ENCODE measurements at regions not wholly inside any gene's neighbourhood (a gene's known extent, or its start where the extent isn't known, plus 50 kb on each side); places are given as distances from the start of the nearest gene placed in this dataset.
A peak's percentile ranks its signal among the peaks of the same experiment; 100 is the strongest.

DNA sequence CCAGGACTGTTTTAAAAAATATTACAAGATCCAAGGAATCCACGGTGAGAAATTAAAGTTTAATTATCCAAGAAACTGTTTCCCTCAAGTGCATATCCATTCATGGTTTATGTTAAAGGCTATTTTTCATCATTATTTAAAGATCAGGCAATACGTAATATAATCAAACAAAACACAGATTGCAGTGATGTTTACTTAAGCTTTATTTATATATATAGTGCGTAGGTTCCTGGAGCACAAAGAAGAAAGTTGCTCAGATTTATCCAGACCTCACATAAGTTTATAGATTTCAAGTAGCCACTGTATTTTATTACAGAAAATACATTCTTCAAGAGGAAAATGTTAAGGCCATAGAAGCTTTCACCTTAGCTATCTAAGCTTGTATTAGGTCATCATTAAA is 210.0 kb upstream of the KLF14 start:
- Histone ChIP-seq H3K36me3 (ENCODE audit: control insufficient read depth in 4 of 4, insufficient read depth in 4 of 4, low read length in 3 of 4) (peaks cover 0 to 53% (median 3%) of the 10 kb centered on the region in 4 experiments), H3K9me3 (ENCODE audit: control extremely low read depth in 1 of 5, control insufficient read depth in 4 of 5, insufficient read depth in 2 of 5, low read depth in 1 of 5, low read length in 4 of 5) (no peaks in the 10 kb centered on the region), H3K4me1 (ENCODE audit: control extremely low read depth in 1 of 4, control insufficient read depth in 4 of 4, insufficient read depth in 4 of 4, low read length in 3 of 4) (peaks cover 4 to 23% (median 16%) of the 10 kb centered on the region in 4 experiments), H3K4me3 (ENCODE audit: control insufficient read depth in 1 of 7, extremely low read depth in 1 of 7, insufficient read depth in 4 of 7, low read depth in 2 of 7, low read length in 6 of 7) (peak overlapping the region in 5 of 7 experiments; percentile 41 to 94 (median 79)), H3K27ac (ENCODE audit: insufficient read depth in 1 of 2, low read depth in 1 of 2, low read length in 2 of 2, poor library complexity in 1 of 2, severe bottlenecking in 2 of 2) (peak overlapping the region; percentile 82 to 89), H3K27me3 (replicated peaks in 2 of 5; ENCODE audit: control insufficient read depth in 4 of 5, insufficient read depth in 5 of 5, low read length in 4 of 5) (no peaks in the 10 kb centered on the region)
- no peak for DNase-seq
- CTCF ChIA-PET = interaction anchor here (1.3 to 4.4 kb wide), 6 partner anchors 9 to 51 kb away, joined by 3 to 21 read pairs (median 4); no protein-coding TSS in a partner anchor
- POLR2A ChIA-PET = interaction anchor here (0.6 kb wide), 1 partner anchor 33 kb away, joined by 3 read pairs; no protein-coding TSS in a partner anchor
- WGBS (ENCODE audit: insufficient coverage) = no CpG with 5 or more reads among the region's 3 CpGs

DNA sequence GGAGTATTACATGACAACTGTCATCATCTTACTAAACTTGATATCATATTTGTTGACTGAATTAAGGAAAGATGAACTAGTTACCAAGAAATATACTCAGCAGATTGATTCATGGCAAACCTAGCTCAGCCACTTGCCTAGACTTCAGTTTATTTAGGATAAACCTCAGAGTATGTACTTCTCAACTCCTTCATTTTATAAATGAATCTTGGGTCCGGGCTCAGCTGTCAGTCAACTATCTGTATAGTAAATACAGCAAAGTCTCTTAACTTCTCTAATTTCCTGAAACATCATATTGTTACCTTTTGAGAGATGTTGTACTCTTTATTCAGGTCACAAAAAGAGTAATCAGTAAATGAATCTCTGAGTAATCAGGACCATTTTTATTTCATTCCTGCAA is 211.0 kb upstream of the KLF14 start:
- H3K36me3 ChIP-seq (ENCODE audit: control insufficient read depth in 4 of 4, insufficient read depth in 4 of 4, low read length in 3 of 4) = peaks cover 0 to 51% (median 3%) of the 10 kb centered on the region in 4 experiments
- H3K4me3 ChIP-seq (ENCODE audit: control insufficient read depth in 1 of 7, extremely low read depth in 1 of 7, insufficient read depth in 4 of 7, low read depth in 2 of 7, low read length in 6 of 7) = no peak overlapping the region
- H3K4me1 ChIP-seq (ENCODE audit: control extremely low read depth in 1 of 4, control insufficient read depth in 4 of 4, insufficient read depth in 4 of 4, low read length in 3 of 4) = peaks cover 0 to 23% (median 16%) of the 10 kb centered on the region in 4 experiments
- DNase-seq = no peak
- no CpG with 5 or more reads among the region's 1 CpG for WGBS (ENCODE audit: insufficient coverage)
- ChIA-PET POLR2A (interaction anchor here (0.5 kb wide), 1 partner anchor 19 kb away, joined by 3 read pairs; no protein-coding TSS in a partner anchor), CTCF (interaction anchor here (1.3 to 4.4 kb wide), 6 partner anchors 8 to 50 kb away, joined by 3 to 21 read pairs (median 4); no protein-coding TSS in a partner anchor)
- peak overlapping the region in 1 of 2 experiments; percentile 47 for H3K27ac ChIP-seq (ENCODE audit: insufficient read depth in 1 of 2, low read depth in 1 of 2, low read length in 2 of 2, poor library complexity in 1 of 2, severe bottlenecking in 2 of 2)
- no peaks in the 10 kb centered on the region for H3K27me3 ChIP-seq (replicated peaks in 2 of 5; ENCODE audit: control insufficient read depth in 4 of 5, insufficient read depth in 5 of 5, low read length in 4 of 5)
- H3K9me3 ChIP-seq (ENCODE audit: control extremely low read depth in 1 of 5, control insufficient read depth in 4 of 5, insufficient read depth in 2 of 5, low read depth in 1 of 5, low read length in 4 of 5) = no peaks in the 10 kb centered on the region

DNA sequence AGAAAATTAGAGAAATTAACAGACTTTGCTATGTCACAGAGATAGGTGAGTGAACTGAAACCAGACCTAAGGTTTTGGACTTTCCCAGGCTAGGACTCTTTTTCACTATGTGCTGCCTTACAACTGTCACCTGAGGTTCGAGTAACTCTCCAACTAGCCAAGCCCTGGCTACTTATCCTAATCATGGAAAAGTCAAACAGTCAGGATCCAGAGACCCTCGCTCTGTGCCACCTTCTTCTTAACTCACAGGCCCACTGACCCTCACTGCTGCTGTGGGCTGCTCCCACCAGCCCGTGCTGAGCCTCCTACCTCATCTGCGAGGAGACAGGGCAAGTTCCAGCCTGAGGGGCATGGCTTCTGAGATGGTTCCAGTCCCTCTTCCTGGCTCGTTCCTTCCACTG is 211.4 kb upstream of the KLF14 start:
- CTCF ChIA-PET = interaction anchor here (0.8 to 4.4 kb wide), 6 partner anchors 11 to 62 kb away, joined by 3 to 21 read pairs (median 4); no protein-coding TSS in a partner anchor
- no peaks in the 10 kb centered on the region for H3K9me3 ChIP-seq (ENCODE audit: control extremely low read depth in 1 of 5, control insufficient read depth in 4 of 5, insufficient read depth in 2 of 5, low read depth in 1 of 5, low read length in 4 of 5)
- H3K27ac ChIP-seq (ENCODE audit: insufficient read depth in 1 of 2, low read depth in 1 of 2, low read length in 2 of 2, poor library complexity in 1 of 2, severe bottlenecking in 2 of 2) = no peak overlapping the region
- 96% methylated on average over 5 of the region's 5 CpGs for WGBS (ENCODE audit: insufficient coverage)
- H3K36me3 ChIP-seq (ENCODE audit: control insufficient read depth in 4 of 4, insufficient read depth in 4 of 4, low read length in 3 of 4) = peaks cover 0 to 55% (median 3%) of the 10 kb centered on the region in 4 experiments
- H3K4me3 ChIP-seq (ENCODE audit: control insufficient read depth in 1 of 7, extremely low read depth in 1 of 7, insufficient read depth in 4 of 7, low read depth in 2 of 7, low read length in 6 of 7) = no peak overlapping the region
- peaks cover 0 to 23% (median 16%) of the 10 kb centered on the region in 4 experiments for H3K4me1 ChIP-seq (ENCODE audit: control extremely low read depth in 1 of 4, control insufficient read depth in 4 of 4, insufficient read depth in 4 of 4, low read length in 3 of 4)
- no peaks in the 10 kb centered on the region for H3K27me3 ChIP-seq (replicated peaks in 2 of 5; ENCODE audit: control insufficient read depth in 4 of 5, insufficient read depth in 5 of 5, low read length in 4 of 5)
- POLR2A ChIA-PET = interaction anchor here (0.6 to 0.9 kb wide), 2 partner anchors 32 to 38 kb away, joined by 3 read pairs; no protein-coding TSS in a partner anchor
- DNase-seq = no peak

DNA sequence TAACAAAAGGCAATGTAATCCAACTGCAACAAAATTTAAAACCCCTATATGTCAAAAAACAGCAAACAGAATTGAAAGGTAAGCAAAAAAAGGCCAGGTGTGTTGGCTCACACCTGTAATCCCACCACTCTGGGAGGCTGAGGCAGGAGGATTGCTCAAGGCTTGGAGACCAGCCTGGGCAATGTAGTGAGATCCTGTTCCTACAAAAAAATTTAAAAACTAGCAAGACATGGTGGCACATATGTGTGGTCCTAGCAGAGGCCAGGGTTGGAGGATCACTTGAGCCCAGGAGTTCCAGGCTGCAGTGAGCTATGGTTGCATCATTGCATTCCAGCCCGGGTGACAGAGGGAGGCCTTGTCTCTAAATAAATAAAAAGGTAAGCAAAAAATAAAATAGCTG is 212.1 kb upstream of the KLF14 start:
- no peak for DNase-seq
- peaks cover 0 to 55% (median 4%) of the 10 kb centered on the region in 4 experiments for H3K36me3 ChIP-seq (ENCODE audit: control insufficient read depth in 4 of 4, insufficient read depth in 4 of 4, low read length in 3 of 4)
- no CpG with 5 or more reads among the region's 1 CpG for WGBS (ENCODE audit: insufficient coverage)
- ChIA-PET POLR2A (interaction anchor here (0.6 to 0.9 kb wide), 4 partner anchors 10 to 58 kb away, joined by 3 read pairs; no protein-coding TSS in a partner anchor), CTCF (interaction anchor here (0.8 to 4.4 kb wide), 7 partner anchors 10 to 61 kb away, joined by 3 to 21 read pairs (median 5); no protein-coding TSS in a partner anchor)
- no peaks in the 10 kb centered on the region for H3K9me3 ChIP-seq (ENCODE audit: control extremely low read depth in 1 of 5, control insufficient read depth in 4 of 5, insufficient read depth in 2 of 5, low read depth in 1 of 5, low read length in 4 of 5)
- no peaks in the 10 kb centered on the region for H3K27me3 ChIP-seq (replicated peaks in 2 of 5; ENCODE audit: control insufficient read depth in 4 of 5, insufficient read depth in 5 of 5, low read length in 4 of 5)
- H3K4me3 ChIP-seq (ENCODE audit: control insufficient read depth in 1 of 7, extremely low read depth in 1 of 7, insufficient read depth in 4 of 7, low read depth in 2 of 7, low read length in 6 of 7) = no peak overlapping the region
- H3K27ac ChIP-seq (ENCODE audit: insufficient read depth in 1 of 2, low read depth in 1 of 2, low read length in 2 of 2, poor library complexity in 1 of 2, severe bottlenecking in 2 of 2) = no peak overlapping the region
- H3K4me1 ChIP-seq (ENCODE audit: control extremely low read depth in 1 of 4, control insufficient read depth in 4 of 4, insufficient read depth in 4 of 4, low read length in 3 of 4) = peaks cover 0 to 23% (median 16%) of the 10 kb centered on the region in 4 experiments

DNA sequence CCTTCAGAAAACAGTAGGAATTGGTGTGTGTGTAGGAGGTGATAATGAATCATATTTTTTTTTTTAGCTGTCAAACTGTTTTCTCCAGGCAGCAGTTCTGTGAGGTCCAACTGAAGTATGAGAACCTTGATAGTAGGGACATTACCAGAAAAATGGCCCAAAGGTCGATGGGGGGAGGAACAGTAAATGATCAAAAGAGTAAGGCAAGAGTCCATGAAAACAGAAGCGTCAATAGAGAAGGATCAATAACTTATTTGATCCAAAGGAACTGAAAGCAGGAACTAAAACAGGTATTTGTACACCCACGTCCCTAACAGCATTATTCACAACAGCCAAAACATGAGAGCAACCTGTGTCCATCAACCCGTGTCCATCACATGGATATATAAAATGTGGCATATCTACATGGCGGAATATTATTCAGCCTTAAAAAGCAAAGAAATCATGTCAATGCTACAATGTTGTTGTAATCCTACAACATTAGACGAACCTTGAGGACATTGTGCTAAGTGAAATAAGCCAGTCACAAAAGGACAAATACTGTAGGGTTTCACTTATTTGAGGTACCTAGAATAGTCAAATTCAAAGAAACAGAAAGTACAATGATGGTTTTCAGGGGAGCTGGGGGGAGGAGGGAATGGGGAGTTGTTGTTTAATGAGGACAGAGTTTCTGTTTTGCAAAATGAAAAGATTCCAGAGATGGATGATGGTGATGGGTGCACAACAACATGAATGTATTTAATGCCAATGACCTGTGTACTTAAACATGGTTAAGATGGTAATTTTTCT is 214.0 kb upstream of the KLF14 start:
- CTCF ChIA-PET = interaction anchor here (1.5 to 4.4 kb wide), 3 partner anchors 8 to 55 kb away, joined by 5 to 21 read pairs (median 15); no protein-coding TSS in a partner anchor
- Histone ChIP-seq H3K4me1 (ENCODE audit: control extremely low read depth in 1 of 4, control insufficient read depth in 4 of 4, insufficient read depth in 4 of 4, low read length in 3 of 4) (peaks cover 0 to 20% (median 9%) of the 10 kb centered on the region in 4 experiments), H3K27me3 (replicated peaks in 2 of 5; ENCODE audit: control insufficient read depth in 4 of 5, insufficient read depth in 5 of 5, low read length in 4 of 5) (no peaks in the 10 kb centered on the region), H3K36me3 (ENCODE audit: control insufficient read depth in 4 of 4, insufficient read depth in 4 of 4, low read length in 3 of 4) (peaks cover 0 to 54% (median 11%) of the 10 kb centered on the region in 4 experiments), H3K27ac (ENCODE audit: insufficient read depth in 1 of 2, low read depth in 1 of 2, low read length in 2 of 2, poor library complexity in 1 of 2, severe bottlenecking in 2 of 2) (no peak overlapping the region), H3K9me3 (ENCODE audit: control extremely low read depth in 1 of 5, control insufficient read depth in 4 of 5, insufficient read depth in 2 of 5, low read depth in 1 of 5, low read length in 4 of 5) (no peaks in the 10 kb centered on the region), H3K4me3 (ENCODE audit: control insufficient read depth in 1 of 7, extremely low read depth in 1 of 7, insufficient read depth in 4 of 7, low read depth in 2 of 7, low read length in 6 of 7) (no peak overlapping the region)
- DNase-seq = no peak
- WGBS (ENCODE audit: insufficient coverage) = 98% methylated on average over 4 of the region's 6 CpGs
- POLR2A ChIA-PET = interaction anchor here (1.0 kb wide), 1 partner anchor 8 kb away, joined by 4 read pairs; no protein-coding TSS in a partner anchor

DNA sequence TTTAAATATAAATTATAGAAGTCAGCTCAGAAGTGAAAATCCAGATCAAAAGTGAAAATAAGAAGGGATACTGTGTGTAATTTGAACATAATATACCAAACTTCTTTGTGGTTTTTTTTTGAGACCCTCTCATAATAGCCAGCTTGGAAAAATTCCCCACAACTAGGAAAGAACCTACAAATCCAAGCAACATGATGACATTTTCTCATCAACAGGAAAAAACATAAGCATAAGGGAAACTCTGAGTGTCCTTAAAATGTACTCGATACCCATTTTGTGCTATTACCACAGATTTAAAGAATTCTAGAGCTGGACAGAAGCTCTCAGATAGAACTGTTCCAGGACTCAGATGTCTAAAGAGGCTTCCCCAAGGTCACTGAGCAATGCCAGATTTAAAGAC is 214.8 kb upstream of the KLF14 start:
- DNase-seq = no peak
- H3K27me3 ChIP-seq (replicated peaks in 2 of 5; ENCODE audit: control insufficient read depth in 4 of 5, insufficient read depth in 5 of 5, low read length in 4 of 5) = no peaks in the 10 kb centered on the region
- no peaks in the 10 kb centered on the region for H3K9me3 ChIP-seq (ENCODE audit: control extremely low read depth in 1 of 5, control insufficient read depth in 4 of 5, insufficient read depth in 2 of 5, low read depth in 1 of 5, low read length in 4 of 5)
- no peak overlapping the region for H3K27ac ChIP-seq (ENCODE audit: insufficient read depth in 1 of 2, low read depth in 1 of 2, low read length in 2 of 2, poor library complexity in 1 of 2, severe bottlenecking in 2 of 2)
- ChIA-PET POLR2A (no interaction called here), CTCF (interaction anchor here (1.4 kb wide), 1 partner anchor 10 kb away, joined by 3 read pairs; no protein-coding TSS in a partner anchor)
- H3K4me1 ChIP-seq (ENCODE audit: control extremely low read depth in 1 of 4, control insufficient read depth in 4 of 4, insufficient read depth in 4 of 4, low read length in 3 of 4) = peaks cover 0 to 11% (median 2%) of the 10 kb centered on the region in 4 experiments
- 100% methylated on average over 1 of the region's 1 CpG for WGBS (ENCODE audit: insufficient coverage)
- H3K36me3 ChIP-seq (ENCODE audit: control insufficient read depth in 4 of 4, insufficient read depth in 4 of 4, low read length in 3 of 4) = peaks cover 0 to 61% (median 11%) of the 10 kb centered on the region in 4 experiments
- no peak overlapping the region for H3K4me3 ChIP-seq (ENCODE audit: control insufficient read depth in 1 of 7, extremely low read depth in 1 of 7, insufficient read depth in 4 of 7, low read depth in 2 of 7, low read length in 6 of 7)
